ENCODE measurements at regions not wholly inside any gene's neighbourhood (a gene's known extent, or its start where the extent isn't known, plus 50 kb on each side); places are given as distances from the start of the nearest gene placed in this dataset.

DNA sequence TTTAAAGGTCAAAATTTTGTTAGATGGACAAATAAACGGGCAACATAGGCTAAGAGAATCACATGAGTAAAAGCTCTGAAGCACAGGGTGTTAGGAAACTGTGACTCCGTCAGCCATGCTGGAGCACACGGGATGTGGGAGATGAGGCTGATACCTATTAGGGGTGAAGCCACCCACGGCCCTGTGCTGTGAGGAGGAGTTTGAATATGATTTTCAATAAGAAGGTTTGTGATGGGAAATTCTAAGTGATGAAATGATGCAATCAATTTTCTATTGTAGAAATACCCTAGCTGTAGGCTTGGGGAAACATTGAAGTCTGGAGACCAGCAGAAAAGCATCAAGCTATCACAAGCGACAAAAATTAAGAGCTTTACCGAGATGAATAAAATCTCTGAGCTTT is 431.3 kb downstream of the CMPK2 start:
- no peaks in the 10 kb centered on the region for H3K36me3 Mint-ChIP-seq
- no peak overlapping the region for H3K27ac Mint-ChIP-seq
- H3K9me3 Mint-ChIP-seq (ENCODE audit: low read depth), result peaks cover 4% of the 10 kb centered on the region
- H3K4me3 Mint-ChIP-seq, result no peak overlapping the region
- no peaks in the 10 kb centered on the region for H3K27me3 Mint-ChIP-seq
- no peaks in the 10 kb centered on the region for H3K4me1 Mint-ChIP-seq (ENCODE audit: low read depth)

DNA sequence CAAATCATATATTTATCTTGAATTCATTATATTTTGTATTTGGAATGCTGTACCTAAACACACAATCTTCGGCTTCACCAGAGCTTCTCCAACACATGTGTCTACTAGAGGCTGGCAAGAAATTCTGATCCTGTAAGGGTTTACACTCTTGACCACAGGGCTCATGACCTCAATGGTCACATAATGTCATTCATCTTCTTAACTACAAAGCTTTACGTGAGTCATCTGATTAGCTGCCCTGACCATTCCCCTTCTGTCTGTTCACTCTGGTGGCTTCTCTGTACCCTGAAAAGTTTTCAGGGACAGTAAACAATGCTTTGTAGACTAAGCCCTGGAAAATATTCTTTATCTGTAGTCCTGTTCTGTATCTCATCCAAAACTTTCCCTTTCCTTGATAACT is 423.9 kb downstream of the CMPK2 start:
- Mint-ChIP-seq H3K36me3 (no peaks in the 10 kb centered on the region), H3K4me1 (ENCODE audit: low read depth) (no peaks in the 10 kb centered on the region), H3K4me3 (no peak overlapping the region), H3K9me3 (ENCODE audit: low read depth) (no peaks in the 10 kb centered on the region), H3K27me3 (peaks cover 1% of the 10 kb centered on the region), H3K27ac (no peak overlapping the region)

DNA sequence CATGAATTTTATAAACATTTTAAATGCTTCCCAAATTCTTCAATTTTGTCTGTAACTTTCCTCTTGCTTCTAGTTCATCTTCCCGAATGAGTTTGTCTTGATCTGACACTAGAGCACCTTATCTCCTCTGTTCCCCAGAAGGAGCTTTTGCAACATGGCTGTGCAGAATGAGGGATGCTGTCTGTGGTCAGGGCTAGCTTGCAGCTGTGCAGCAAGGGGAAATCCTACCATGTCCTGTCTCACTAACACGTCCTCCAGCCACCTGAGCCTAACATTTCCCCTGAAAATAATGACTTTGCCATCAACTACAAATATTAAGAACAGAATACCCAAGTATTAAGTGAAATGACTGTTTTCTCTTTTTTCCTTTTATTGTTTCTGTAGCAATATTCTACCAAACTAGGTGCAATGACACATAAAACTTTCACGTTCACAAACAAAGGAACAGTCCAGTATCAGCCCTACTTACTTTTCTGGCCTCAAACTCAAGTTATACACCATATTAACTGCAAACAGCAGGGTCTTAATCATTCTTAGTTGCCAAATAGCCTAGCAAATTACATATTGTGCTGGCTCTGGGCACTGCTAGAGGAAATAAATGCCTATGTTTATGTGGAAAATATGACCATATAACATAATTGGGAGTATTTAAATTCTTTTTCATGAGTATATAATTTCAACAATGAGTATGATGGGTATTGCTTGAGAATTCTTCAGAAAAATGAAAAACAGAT is 423.3 kb downstream of the CMPK2 start:
- Mint-ChIP-seq H3K4me3 (no peak overlapping the region), H3K9me3 (ENCODE audit: low read depth) (no peaks in the 10 kb centered on the region), H3K27ac (no peak overlapping the region), H3K27me3 (peaks cover 1% of the 10 kb centered on the region), H3K4me1 (ENCODE audit: low read depth) (no peaks in the 10 kb centered on the region), H3K36me3 (no peaks in the 10 kb centered on the region)

DNA sequence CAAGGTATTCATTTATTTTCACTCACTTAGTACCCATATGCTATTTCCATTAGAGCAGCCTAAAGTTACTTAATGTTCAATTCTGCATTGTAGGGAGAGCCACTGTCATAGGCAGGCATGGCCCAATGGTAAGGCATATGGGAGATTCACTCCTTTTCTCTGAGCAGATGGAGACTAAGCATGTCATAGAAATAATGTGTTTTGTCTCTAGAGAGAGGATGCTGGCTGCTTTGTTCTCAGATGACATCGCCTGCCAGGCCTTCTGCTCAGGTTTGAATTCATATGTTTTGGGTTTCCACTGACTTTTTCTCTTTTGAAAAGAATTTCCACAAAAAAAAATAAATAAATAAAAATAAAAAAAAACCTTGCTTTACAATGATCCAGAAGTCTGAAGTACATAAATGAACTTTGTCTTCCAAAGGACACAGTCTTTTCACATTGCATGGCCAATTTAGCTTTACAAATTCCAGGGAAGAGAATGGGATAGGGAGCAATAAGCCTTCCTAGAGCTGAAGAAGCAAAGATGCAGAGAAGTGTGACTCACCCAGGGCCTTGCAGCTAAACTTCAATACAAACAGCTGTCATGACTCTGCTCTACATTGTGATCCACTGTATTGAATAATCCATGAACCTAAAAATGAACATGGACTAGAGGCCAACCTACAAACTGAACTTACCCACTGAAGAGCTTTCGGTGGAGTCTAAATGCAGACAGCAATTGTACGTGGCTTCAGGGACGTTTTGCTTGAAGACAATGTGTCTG is 422.5 kb downstream of the CMPK2 start:
- H3K4me3 Mint-ChIP-seq, result no peak overlapping the region

DNA sequence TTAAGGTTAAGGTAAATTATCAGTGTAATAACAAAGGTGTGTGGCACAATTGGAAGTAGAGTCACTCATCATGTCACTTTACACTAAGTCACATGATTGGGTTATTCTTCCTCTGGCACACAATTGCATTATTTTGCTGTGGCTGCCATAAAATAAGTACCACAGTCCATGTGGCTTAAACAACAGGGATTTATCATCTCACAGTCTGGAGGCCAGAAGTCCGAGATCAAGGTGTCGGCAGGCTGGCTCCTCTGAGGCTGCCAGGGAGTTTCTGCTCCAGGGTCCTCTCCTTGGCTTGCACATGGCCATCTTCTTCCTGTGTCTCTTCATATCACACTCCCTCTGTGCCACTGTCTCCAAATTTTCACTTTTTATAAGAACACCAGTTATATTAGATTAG is 421.2 kb downstream of the CMPK2 start:
- no peaks in the 10 kb centered on the region for H3K4me1 Mint-ChIP-seq (ENCODE audit: low read depth)
- H3K4me3 Mint-ChIP-seq, result no peak overlapping the region
- no peaks in the 10 kb centered on the region for H3K9me3 Mint-ChIP-seq (ENCODE audit: low read depth)

More for the DNA sequence above, 422.5 kb downstream of the CMPK2 start:
- Mint-ChIP-seq H3K27ac (no peak overlapping the region), H3K36me3 (no peaks in the 10 kb centered on the region), H3K9me3 (ENCODE audit: low read depth) (no peaks in the 10 kb centered on the region), H3K4me1 (ENCODE audit: low read depth) (no peaks in the 10 kb centered on the region), H3K27me3 (peaks cover 1% of the 10 kb centered on the region)

DNA sequence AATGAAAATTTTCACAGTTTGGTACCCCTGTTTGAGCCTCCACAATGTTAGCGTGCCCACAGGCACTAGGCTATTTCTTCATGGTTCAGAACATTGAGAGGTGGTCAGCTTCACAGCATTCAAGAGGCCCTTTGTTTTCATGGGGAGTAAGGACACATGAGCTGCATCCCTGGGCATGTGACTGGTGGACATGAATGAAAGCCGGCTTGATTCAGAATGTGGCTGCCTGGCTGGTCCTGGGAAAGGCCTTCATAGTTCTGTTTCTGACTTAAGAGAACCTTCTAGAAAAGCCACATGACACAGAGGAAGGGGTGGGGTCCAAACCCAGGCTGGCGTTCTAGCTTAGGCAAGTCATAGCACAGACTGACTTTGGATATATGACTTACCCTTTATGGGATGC is 420.6 kb downstream of the CMPK2 start:
- Mint-ChIP-seq H3K27me3 (peaks cover 3% of the 10 kb centered on the region), H3K4me1 (ENCODE audit: low read depth) (no peaks in the 10 kb centered on the region), H3K4me3 (no peak overlapping the region), H3K9me3 (ENCODE audit: low read depth) (no peaks in the 10 kb centered on the region), H3K27ac (no peak overlapping the region), H3K36me3 (no peaks in the 10 kb centered on the region)

More for the DNA sequence above, 421.2 kb downstream of the CMPK2 start:
- Mint-ChIP-seq H3K27me3 (peaks cover 3% of the 10 kb centered on the region), H3K27ac (no peak overlapping the region), H3K36me3 (no peaks in the 10 kb centered on the region)

DNA sequence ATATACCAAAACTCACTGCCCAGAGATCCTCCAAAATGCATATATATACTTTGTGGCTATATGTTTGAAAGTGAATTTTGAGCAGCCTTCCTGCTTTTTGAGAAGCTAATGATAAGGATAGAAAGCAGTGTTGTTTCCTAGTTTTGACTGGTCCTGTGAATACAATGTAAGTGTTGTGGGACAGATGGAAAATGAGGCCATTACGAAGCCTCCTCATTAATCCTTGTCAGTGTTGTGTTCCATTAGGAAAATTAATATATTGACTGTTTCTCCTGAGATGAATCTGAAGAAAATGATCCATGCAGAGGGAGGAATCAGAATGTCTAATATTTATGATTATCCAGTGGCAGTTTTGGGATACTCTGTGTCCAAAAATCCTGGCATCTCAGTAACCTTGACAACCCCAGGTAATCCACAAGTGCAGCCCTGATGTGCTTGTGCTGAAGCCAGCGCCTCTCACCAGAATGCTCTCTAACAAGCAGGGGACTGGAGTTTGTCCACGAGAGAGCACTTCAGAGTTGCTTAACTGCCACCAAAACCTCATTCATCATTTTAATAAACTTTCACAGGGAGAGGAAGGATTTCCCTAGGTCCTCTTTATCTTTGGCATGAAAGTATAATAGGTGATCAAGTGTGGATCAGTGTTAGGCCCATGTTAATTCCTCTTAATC is 418.6 kb downstream of the CMPK2 start:
- Mint-ChIP-seq H3K27ac (no peak overlapping the region), H3K36me3 (no peaks in the 10 kb centered on the region), H3K4me1 (ENCODE audit: low read depth) (no peaks in the 10 kb centered on the region), H3K9me3 (ENCODE audit: low read depth) (peaks cover under 1% of the 10 kb centered on the region), H3K4me3 (no peak overlapping the region), H3K27me3 (peaks cover 7% of the 10 kb centered on the region)

DNA sequence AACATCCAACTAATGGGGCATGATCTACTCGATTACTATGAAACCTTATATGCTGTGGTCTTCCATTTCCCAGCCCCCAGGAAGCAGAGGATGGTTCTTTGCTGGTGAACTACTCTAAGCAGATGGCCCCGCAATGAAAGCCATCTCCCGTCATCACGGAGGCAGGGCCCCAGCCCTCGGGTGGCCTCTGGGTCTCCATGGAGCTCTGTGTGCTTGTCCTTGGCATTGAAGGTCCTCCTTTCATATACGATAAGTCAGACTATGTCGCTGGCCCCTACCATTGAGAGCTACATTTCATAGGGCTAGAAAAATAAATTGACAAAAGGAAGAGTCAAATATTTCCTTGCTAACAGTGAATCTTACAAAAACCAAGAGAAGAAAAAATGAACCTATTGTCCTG is 416.8 kb downstream of the CMPK2 start:
- Mint-ChIP-seq H3K27ac (no peak overlapping the region), H3K4me3 (no peak overlapping the region), H3K36me3 (no peaks in the 10 kb centered on the region), H3K4me1 (ENCODE audit: low read depth) (no peaks in the 10 kb centered on the region), H3K27me3 (peaks cover 6% of the 10 kb centered on the region), H3K9me3 (ENCODE audit: low read depth) (peaks cover 4% of the 10 kb centered on the region)

DNA sequence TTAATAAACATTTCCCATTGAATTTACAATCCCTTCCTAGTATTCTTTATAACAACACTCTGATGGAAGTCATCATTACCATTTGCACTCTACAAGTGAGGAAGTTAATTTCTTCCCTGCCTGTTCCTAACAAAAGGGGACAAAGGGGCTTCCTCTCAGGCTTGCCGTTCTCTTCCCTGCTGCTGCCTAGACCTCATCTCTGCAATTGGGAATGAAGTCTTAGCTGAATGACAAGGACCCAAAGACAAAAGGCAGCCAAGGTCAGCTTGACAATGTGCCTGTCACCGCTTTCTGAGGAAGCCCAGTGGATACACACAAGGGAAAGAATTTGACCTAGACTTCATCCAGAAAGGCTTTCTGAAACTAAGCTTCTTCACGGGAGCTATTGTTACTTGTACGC is 416.4 kb downstream of the CMPK2 start:
- H3K27me3 Mint-ChIP-seq, result peaks cover 6% of the 10 kb centered on the region
- H3K36me3 Mint-ChIP-seq, result no peaks in the 10 kb centered on the region
- peaks cover 6% of the 10 kb centered on the region for H3K9me3 Mint-ChIP-seq (ENCODE audit: low read depth)
- no peaks in the 10 kb centered on the region for H3K4me1 Mint-ChIP-seq (ENCODE audit: low read depth)
- no peak overlapping the region for H3K27ac Mint-ChIP-seq
- H3K4me3 Mint-ChIP-seq, result no peak overlapping the region

DNA sequence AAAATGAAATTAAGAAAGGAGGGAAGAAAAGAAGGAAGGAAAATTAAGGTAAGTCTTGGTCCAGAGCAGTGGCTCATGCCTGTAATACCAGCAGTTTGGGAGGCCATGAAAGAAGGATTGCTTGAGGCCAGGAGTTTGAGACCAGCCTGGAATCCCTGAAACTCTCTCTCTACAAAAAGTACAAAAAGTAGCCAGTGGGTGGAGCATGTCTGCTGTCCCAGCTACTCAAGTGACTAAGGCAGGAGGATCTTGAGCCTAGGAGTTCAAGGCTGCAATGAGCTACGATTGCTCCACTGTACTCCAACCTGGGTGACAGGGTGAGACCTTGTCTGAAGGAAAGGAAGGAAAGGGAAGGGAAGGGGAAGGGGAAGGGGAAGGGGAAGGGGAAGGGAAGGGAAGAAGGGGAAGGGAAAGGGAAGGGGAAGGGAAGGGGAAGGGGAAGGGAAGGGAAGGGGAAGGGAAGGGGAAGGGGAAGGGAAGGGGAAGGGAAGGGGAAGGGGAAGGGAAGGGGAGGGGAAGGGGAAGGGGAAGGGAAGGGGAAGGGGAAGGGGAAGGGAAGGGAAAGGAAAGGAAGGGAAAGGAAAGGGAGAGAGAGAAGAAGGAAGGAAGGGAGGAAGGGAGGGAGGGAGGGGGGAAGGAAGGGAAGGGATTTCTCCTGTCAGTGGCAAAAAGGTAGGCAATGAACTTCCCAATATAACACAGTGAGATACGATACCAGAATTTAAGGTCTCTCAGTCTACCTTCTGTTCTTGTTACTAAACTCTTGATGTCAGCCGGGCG is 412.8 kb downstream of the CMPK2 start:
- Mint-ChIP-seq H3K27ac (no peak overlapping the region), H3K9me3 (ENCODE audit: low read depth) (peaks cover 13% of the 10 kb centered on the region), H3K36me3 (no peaks in the 10 kb centered on the region), H3K27me3 (peaks cover 7% of the 10 kb centered on the region), H3K4me1 (ENCODE audit: low read depth) (no peaks in the 10 kb centered on the region), H3K4me3 (no peak overlapping the region)

DNA sequence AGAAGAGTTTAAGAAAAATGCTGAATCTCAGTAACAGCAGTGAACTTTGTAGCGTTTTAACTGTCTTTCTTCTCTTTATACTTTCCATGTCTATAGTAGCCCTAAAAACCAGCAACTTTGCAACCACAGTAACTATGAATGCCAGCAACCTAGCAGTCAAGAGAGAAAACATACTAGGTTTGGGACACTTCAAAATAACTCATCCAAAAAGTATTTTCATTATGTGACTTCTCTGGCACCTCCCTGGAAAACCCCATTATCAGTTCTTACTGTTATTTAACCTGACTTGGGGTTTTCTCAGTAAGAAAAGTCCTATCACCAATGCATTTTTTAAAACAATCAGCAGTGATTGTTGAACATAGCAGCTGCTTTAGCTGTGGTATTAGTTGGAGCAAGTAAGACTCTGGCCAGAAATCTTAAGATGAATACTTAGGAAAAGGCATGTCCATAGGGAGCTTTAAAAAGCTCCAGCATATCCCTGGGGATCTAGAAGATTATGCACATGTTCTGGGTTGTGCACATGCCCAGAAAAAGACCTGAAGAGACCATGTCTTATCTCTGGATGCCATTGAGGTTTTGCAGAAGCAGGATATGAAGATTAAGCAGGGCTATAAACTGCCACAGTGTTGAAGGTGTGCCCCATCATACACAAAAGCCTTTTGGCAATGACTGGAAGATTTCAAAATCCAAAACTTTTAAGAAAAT is 411.3 kb downstream of the CMPK2 start:
- peaks cover 5% of the 10 kb centered on the region for H3K27me3 Mint-ChIP-seq
- peaks cover 13% of the 10 kb centered on the region for H3K9me3 Mint-ChIP-seq (ENCODE audit: low read depth)
- H3K27ac Mint-ChIP-seq, result no peak overlapping the region
- H3K36me3 Mint-ChIP-seq, result no peaks in the 10 kb centered on the region
- H3K4me3 Mint-ChIP-seq, result no peak overlapping the region
- no peaks in the 10 kb centered on the region for H3K4me1 Mint-ChIP-seq (ENCODE audit: low read depth)

DNA sequence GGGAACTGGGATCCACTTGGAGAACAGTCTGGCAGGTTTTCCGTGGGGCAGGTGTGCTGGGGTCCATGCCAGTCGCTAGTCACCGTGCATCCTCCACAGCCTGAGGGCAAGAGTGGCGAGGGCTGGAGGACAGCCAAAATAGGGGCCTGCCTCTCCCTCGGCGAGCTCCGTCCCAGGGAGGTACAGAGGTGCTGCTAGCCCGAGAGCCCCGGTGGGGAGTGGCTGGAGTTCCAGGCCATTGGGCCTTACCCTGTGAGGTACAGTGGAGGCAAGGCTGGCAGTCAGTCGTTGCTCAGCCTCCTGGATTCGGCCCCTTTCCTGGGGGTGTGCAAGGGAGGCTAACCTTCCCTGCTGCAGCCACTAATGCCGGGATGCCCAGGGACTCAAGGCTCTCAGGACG is 406.6 kb downstream of the CMPK2 start:
- no peaks in the 10 kb centered on the region for H3K36me3 Mint-ChIP-seq
- peaks cover 1% of the 10 kb centered on the region for H3K27me3 Mint-ChIP-seq
- H3K9me3 Mint-ChIP-seq (ENCODE audit: low read depth), result peaks cover 9% of the 10 kb centered on the region
- H3K4me1 Mint-ChIP-seq (ENCODE audit: low read depth), result no peaks in the 10 kb centered on the region
- no peak overlapping the region for H3K4me3 Mint-ChIP-seq
- no peak overlapping the region for H3K27ac Mint-ChIP-seq

DNA sequence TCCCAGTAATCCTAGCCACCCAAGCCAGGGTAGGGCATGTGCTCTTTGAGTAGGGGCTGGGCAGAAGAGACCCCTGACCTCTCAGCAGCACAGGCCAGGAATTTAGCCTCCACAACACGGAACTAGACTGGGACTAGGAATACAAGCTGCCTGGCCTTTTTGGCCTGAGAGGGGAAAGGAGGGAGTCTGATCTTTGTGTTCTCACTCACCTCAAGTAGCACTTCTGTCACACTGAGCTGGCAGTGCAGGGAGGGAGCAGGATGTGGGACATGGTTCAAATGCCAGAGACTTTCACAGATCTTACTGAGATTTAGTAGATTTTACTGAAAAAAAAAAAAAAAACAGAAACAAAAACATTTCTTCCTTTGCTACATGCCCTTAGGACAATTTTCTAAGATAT is 395.2 kb downstream of the CMPK2 start:
- H3K27me3 Mint-ChIP-seq, result peaks cover 14% of the 10 kb centered on the region
- H3K4me3 Mint-ChIP-seq, result no peak overlapping the region
- H3K36me3 Mint-ChIP-seq, result no peaks in the 10 kb centered on the region
- no peak overlapping the region for H3K27ac Mint-ChIP-seq
- no peaks in the 10 kb centered on the region for H3K4me1 Mint-ChIP-seq (ENCODE audit: low read depth)
- peaks cover 9% of the 10 kb centered on the region for H3K9me3 Mint-ChIP-seq (ENCODE audit: low read depth)

DNA sequence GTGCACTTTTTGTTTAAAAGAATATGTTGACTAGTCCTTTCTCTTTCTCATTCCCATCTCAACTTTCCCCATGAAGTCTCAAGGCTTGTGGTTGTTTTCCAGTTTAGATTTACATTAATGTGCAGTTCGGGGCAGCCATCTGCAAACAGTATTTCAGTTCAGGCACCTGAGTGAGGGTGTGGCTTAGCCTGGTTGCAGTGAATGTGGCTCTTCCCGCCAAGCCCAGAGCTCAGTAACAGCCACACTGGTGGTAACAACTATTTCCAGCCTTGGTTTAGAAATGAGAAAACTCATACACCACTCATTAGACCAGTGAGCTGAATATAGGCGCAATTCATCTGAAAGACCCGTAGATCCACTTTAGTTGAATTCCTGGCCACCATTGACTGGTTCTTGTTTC is 394.3 kb downstream of the CMPK2 start:
- Mint-ChIP-seq H3K4me1 (ENCODE audit: low read depth) (no peaks in the 10 kb centered on the region), H3K27me3 (peaks cover 14% of the 10 kb centered on the region), H3K27ac (no peak overlapping the region), H3K36me3 (no peaks in the 10 kb centered on the region), H3K4me3 (no peak overlapping the region), H3K9me3 (ENCODE audit: low read depth) (peaks cover 6% of the 10 kb centered on the region)

All from activated naive CD8-positive, alpha-beta T cell (primary cell).